ENCODE measurements at regions not wholly inside any gene's neighbourhood (a gene's known extent, or its start where the extent isn't known, plus 50 kb on each side); places are given as distances from the start of the nearest gene placed in this dataset.

DNA sequence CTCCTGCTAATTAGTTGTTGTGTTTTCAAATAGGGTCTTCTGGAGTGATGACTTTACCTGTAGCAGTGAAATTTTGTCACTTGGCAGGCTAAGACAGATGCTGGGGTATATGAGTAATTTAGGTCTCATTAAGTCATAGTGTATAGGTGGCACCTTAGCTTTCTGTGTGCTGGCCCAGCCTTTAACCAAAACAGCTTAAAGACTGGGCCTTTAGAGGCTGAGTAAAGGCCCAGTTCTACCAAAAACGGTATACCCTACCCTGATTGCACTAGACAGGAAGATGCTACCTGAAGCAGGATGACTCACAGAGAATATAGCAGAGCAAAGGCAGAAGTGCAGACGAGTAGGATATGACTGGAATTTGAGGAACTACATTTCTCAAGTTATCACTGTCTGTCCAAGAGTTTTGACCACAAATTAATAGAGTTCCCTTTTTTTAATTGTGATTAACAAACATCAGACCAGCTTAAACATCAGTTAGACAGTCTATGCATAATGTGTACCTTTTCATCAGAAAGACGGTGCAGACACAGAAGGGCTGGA lies 337.9 kb upstream of the SALL3 start:
- TF ChIP-seq ZNF384 (IDR thresholded peaks at IDR 0.05): no peak
- no peak for TF ChIP-seq L3MBTL2 (conservative IDR thresholded peaks at IDR 0.05)
- no peak for TF ChIP-seq FOXK2 (IDR thresholded peaks at IDR 0.05)
- no peak for TF ChIP-seq FOXA1 (IDR thresholded peaks at IDR 0.05)
- no peak for TF ChIP-seq SP1 (IDR thresholded peaks at IDR 0.05)
- no peak for TF ChIP-seq CTBP1 (IDR thresholded peaks at IDR 0.05; ENCODE audit: borderline replicate concordance)
